H9 (cell line): ENCODE measurements at regions not wholly inside any gene's neighbourhood (a gene's known extent, or its start where the extent isn't known, plus 50 kb on each side); places are given as distances from the start of the nearest gene placed in this dataset.

Experiments
- DNase-seq: peaks from one replicate; pipeline ENCODE4 v3.0.0-alpha.2; 2017
- H2AFZ ChIP-seq: one replicate; pipeline ENCODE4 v1.6.1; 2013; ENCODE audit warnings: mild to moderate bottlenecking, low read length, control low read depth, moderate library complexity
- H2AK5ac ChIP-seq: 2 replicates; pipeline ENCODE4 v1.6.1; 2013; ENCODE audit warnings: low read length, control low read depth, mixed read lengths; ENCODE audit not compliant: insufficient read length
- H2BK120ac ChIP-seq: one replicate; pipeline ENCODE4 v1.6.1; 2013; ENCODE audit warnings: low read depth, mild to moderate bottlenecking, low read length, control low read depth, inconsistent platforms; ENCODE audit not compliant: poor library complexity, severe bottlenecking
- H2BK12ac ChIP-seq: 2 replicates; pipeline ENCODE4 v1.6.1; 2013; ENCODE audit warnings: low read length, control low read depth, mixed read lengths, low read depth; ENCODE audit not compliant: insufficient read length
- H2BK15ac ChIP-seq: 2 replicates; pipeline ENCODE4 v1.6.1; 2013; ENCODE audit warnings: low read depth, low read length, control low read depth
- H2BK20ac ChIP-seq: one replicate; pipeline ENCODE4 v1.6.1; 2013; ENCODE audit warnings: low read depth, mild to moderate bottlenecking, low read length, control low read depth, inconsistent platforms; ENCODE audit not compliant: poor library complexity, severe bottlenecking
- H2BK5ac ChIP-seq: 2 replicates; pipeline ENCODE4 v1.6.1; 2013; ENCODE audit warnings: low read length, control low read depth, mixed read lengths; ENCODE audit not compliant: insufficient read length
- H3K14ac ChIP-seq: 2 replicates; pipeline ENCODE4 v1.6.1; 2013; ENCODE audit warnings: low read length, control low read depth; ENCODE audit not compliant: insufficient read depth
- H3K18ac ChIP-seq: 2 replicates; pipeline ENCODE4 v1.6.1; 2013; ENCODE audit warnings: low read depth, mild to moderate bottlenecking, mixed read lengths, low read length, control low read depth; ENCODE audit not compliant: insufficient read length
- H3K23ac ChIP-seq: 2 replicates; pipeline ENCODE4 v1.6.1; 2013; ENCODE audit warnings: low read length, control low read depth, mixed read lengths, low read depth; ENCODE audit not compliant: insufficient read length
- H3K23me2 ChIP-seq: 2 replicates; pipeline ENCODE4 v1.6.1; 2013; ENCODE audit warnings: low read depth, mild to moderate bottlenecking, mixed read lengths, low read length, control low read depth; ENCODE audit not compliant: insufficient read length, poor library complexity, severe bottlenecking
- H3K27ac ChIP-seq: 2 replicates; pipeline ENCODE4 v1.5.1; 2013; ENCODE audit warnings: low read length, control low read depth, mixed read lengths, low read depth; ENCODE audit not compliant: insufficient read length
- H3K27me3 ChIP-seq: 2 replicates; pipeline ENCODE4 v1.6.1; 2013; ENCODE audit warnings: low read length, control low read depth, inconsistent platforms; ENCODE audit not compliant: insufficient read depth
- H3K4ac ChIP-seq: 2 replicates; pipeline ENCODE4 v1.6.1; 2013; ENCODE audit warnings: low read depth, mild to moderate bottlenecking, control low read depth, inconsistent platforms, low read length, moderate library complexity
- H3K4me1 ChIP-seq: 2 replicates; pipeline ENCODE4 v1.6.1; 2013; ENCODE audit warnings: low read length, control low read depth, inconsistent platforms; ENCODE audit not compliant: insufficient read depth
- H3K4me2 ChIP-seq: 2 replicates; pipeline ENCODE4 v1.6.1; 2013; ENCODE audit warnings: low read length, control low read depth, mixed read lengths; ENCODE audit not compliant: insufficient read length, insufficient read depth
- H3K56ac ChIP-seq: 2 replicates; pipeline ENCODE4 v1.6.1; 2013; ENCODE audit warnings: low read depth, mild to moderate bottlenecking, mixed read lengths, low read length, control low read depth; ENCODE audit not compliant: insufficient read length
- H3K79me1 ChIP-seq: 2 replicates; pipeline ENCODE4 v1.6.1; 2013; ENCODE audit warnings: low read depth, mild to moderate bottlenecking, moderate library complexity, low read length, control low read depth, inconsistent platforms; ENCODE audit not compliant: insufficient read depth, poor library complexity, severe bottlenecking
- H3K79me2 ChIP-seq: 2 replicates; pipeline ENCODE4 v1.6.1; 2013; ENCODE audit warnings: low read length, control low read depth, inconsistent platforms; ENCODE audit not compliant: insufficient read depth
- H3K9ac ChIP-seq: 2 replicates; pipeline ENCODE4 v1.6.1; 2013; ENCODE audit warnings: low read length, control low read depth, mixed read lengths; ENCODE audit not compliant: insufficient read length; ENCODE audit errors: extremely low read depth
- H3K9me3 ChIP-seq: one replicate; pipeline ENCODE4 v1.6.1; 2013; ENCODE audit warnings: low read depth, low read length, inconsistent platforms; ENCODE audit not compliant: control insufficient read depth
- H3T11ph ChIP-seq: one replicate; pipeline ENCODE4 v1.6.1; 2013; ENCODE audit warnings: mild to moderate bottlenecking, low read length, control low read depth, inconsistent platforms
- H4K20me1 ChIP-seq: one replicate; pipeline ENCODE4 v1.6.1; 2013; ENCODE audit not compliant: control insufficient read depth, insufficient read length, insufficient read depth
- H4K5ac ChIP-seq: 2 replicates; pipeline ENCODE4 v1.6.1; 2013; ENCODE audit warnings: low read depth, mild to moderate bottlenecking, mixed read lengths, low read length, control low read depth; ENCODE audit not compliant: insufficient read length
- H4K8ac ChIP-seq: replicated peaks from 2 replicates; pipeline ENCODE4 v1.6.1; 2013; ENCODE audit warnings: low read length, control low read depth, mixed read lengths, low read depth; ENCODE audit not compliant: insufficient read length
- H4K91ac ChIP-seq: 2 replicates; pipeline ENCODE4 v1.6.1; 2013; ENCODE audit warnings: low read depth, mild to moderate bottlenecking, moderate library complexity, mixed read lengths, low read length, control low read depth; ENCODE audit not compliant: insufficient read length
- H3K27ac Mint-ChIP-seq, 3 experiments: 2 replicates in 2 of 3; 3 replicates in 1 of 3; pipeline ENCODE4 v1.8.0; 2020 to 2021; ENCODE audit warnings: mixed read lengths in 3 of 3, mild to moderate bottlenecking in 1 of 3, moderate library complexity in 1 of 3
- H3K27me3 Mint-ChIP-seq: 2 replicates; pipeline ENCODE4 v1.8.0; 2021; ENCODE audit warnings: low read depth, mild to moderate bottlenecking, moderate library complexity, mixed read lengths
- H3K36me3 Mint-ChIP-seq, 3 experiments: 2 replicates in 2 of 3; 3 replicates in 1 of 3; pipeline ENCODE4 v1.8.0; 2020 to 2021; ENCODE audit warnings: low read depth in 3 of 3, mixed read lengths in 3 of 3; ENCODE audit not compliant: insufficient read depth in 1 of 3
- H3K4me1 Mint-ChIP-seq, 2 experiments: 2 replicates each; pipeline ENCODE4 v1.8.0; 2020; ENCODE audit warnings: mixed read lengths in 2 of 2
- H3K4me3 Mint-ChIP-seq, 2 experiments: 2 replicates in 1 of 2; 3 replicates in 1 of 2; pipeline ENCODE4 v1.8.0; 2020 to 2021; ENCODE audit warnings: mild to moderate bottlenecking in 2 of 2, mixed read lengths in 2 of 2, moderate library complexity in 1 of 2
- H3K9me3 Mint-ChIP-seq, 2 experiments: 2 replicates in 1 of 2; 3 replicates in 1 of 2; pipeline ENCODE4 v1.8.0; 2020; ENCODE audit warnings: mild to moderate bottlenecking in 2 of 2, mixed read lengths in 2 of 2, moderate library complexity in 1 of 2
- WGBS: extraction: QIAGEN DNeasy Blood & Tissue Kit; methylation state at CpG from one replicate; pipeline ENCODE4 v1.1.7; 2013; ENCODE audit warnings: missing lambda C conversion rate, low lambda C conversion rate, mixed read lengths; ENCODE audit not compliant: insufficient read length; ENCODE audit errors: extremely low coverage; 5-methylcytosine and 5-hydroxymethylcytosine counted together
- TF ChIP-seq, protein P1 (sequence below): fragments of 200-600 bp; sonication (generic); conservative IDR thresholded peaks from 3 replicates; pipeline ENCODE4 v1.8.0; 2021; ENCODE audit warnings: antibody characterized with exemption, mild to moderate bottlenecking

DNA sequence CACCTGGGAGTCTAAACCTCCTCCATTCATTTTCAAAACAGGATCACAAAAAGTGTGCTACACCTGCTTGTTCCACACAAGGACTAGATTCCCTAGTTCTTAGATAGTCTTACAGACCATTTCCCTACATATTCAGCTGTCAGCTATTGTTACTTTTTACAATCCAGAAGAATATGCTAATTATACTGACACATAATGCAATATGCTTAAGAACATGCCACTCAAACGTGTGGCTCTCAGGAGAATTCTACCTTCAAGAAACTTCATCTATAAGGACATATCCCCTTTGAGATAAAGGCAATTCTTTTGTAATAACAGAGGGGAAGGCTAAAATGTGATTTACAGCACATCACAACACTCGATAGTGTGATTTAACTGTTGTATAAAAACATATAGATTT is 456.1 kb upstream of the ARRDC3 start:
- no peak for DNase-seq
- H2AFZ ChIP-seq = no peak overlapping the region
- no peak overlapping the region for H3K23ac ChIP-seq
- no peak overlapping the region for H3K4me3 Mint-ChIP-seq
- H2BK12ac ChIP-seq = no peak overlapping the region
- H3K23me2 ChIP-seq = no peaks in the 10 kb centered on the region
- no peaks in the 10 kb centered on the region for H3K79me1 ChIP-seq
- H2BK20ac ChIP-seq = no peak overlapping the region
- H3K4ac ChIP-seq = no peak overlapping the region
- H3K18ac ChIP-seq = no peak overlapping the region
- no peak overlapping the region for H3K27ac ChIP-seq
- no peak overlapping the region for H3T11ph ChIP-seq
- TF ChIP-seq, protein P1, sequence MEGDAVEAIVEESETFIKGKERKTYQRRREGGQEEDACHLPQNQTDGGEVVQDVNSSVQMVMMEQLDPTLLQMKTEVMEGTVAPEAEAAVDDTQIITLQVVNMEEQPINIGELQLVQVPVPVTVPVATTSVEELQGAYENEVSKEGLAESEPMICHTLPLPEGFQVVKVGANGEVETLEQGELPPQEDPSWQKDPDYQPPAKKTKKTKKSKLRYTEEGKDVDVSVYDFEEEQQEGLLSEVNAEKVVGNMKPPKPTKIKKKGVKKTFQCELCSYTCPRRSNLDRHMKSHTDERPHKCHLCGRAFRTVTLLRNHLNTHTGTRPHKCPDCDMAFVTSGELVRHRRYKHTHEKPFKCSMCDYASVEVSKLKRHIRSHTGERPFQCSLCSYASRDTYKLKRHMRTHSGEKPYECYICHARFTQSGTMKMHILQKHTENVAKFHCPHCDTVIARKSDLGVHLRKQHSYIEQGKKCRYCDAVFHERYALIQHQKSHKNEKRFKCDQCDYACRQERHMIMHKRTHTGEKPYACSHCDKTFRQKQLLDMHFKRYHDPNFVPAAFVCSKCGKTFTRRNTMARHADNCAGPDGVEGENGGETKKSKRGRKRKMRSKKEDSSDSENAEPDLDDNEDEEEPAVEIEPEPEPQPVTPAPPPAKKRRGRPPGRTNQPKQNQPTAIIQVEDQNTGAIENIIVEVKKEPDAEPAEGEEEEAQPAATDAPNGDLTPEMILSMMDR = no peak
- no peak overlapping the region for H4K5ac ChIP-seq
- H3K4me2 ChIP-seq = no peak overlapping the region
- H3K27me3 Mint-ChIP-seq = no peaks in the 10 kb centered on the region
- WGBS = no CpG with 5 or more reads among the region's 2 CpGs
- H2AK5ac ChIP-seq = no peak overlapping the region
- no peak overlapping the region for H4K91ac ChIP-seq
- H2BK15ac ChIP-seq = no peak overlapping the region
- no peak overlapping the region; a peak in 1 of 7 replicates for H3K27ac Mint-ChIP-seq
- H3K36me3 Mint-ChIP-seq = no peaks in the 10 kb centered on the region; a peak in 1 of 7 replicates
- no peaks in the 10 kb centered on the region for H3K9me3 Mint-ChIP-seq
- H2BK120ac ChIP-seq = no peak overlapping the region
- peaks cover 3% of the 10 kb centered on the region; the same call in 1 of the 2 replicates for H3K4me1 ChIP-seq
- no peak overlapping the region for H3K56ac ChIP-seq
- no peaks in the 10 kb centered on the region for H3K79me2 ChIP-seq
- no peak overlapping the region for H2BK5ac ChIP-seq
- no peak overlapping the region for H4K8ac ChIP-seq
- H3K4me1 Mint-ChIP-seq = peaks cover 22 to 23% of the 10 kb centered on the region in 2 experiments
- H3K9me3 ChIP-seq = no peaks in the 10 kb centered on the region
- H4K20me1 ChIP-seq = no peaks in the 10 kb centered on the region
- H3K14ac ChIP-seq = no peak overlapping the region
- no peak overlapping the region for H3K9ac ChIP-seq
- H3K27me3 ChIP-seq = no peaks in the 10 kb centered on the region
